Stimulated activated CD4-positive, alpha-beta T cell treated with anti-CD3 and anti-CD28 coated beads, Interleukin-4, amount 100 ng/mL, for 48 hours (primary cell): ENCODE measurements at regions not wholly inside any gene's neighbourhood (a gene's known extent, or its start where the extent isn't known, plus 50 kb on each side); places are given as distances from the start of the nearest gene placed in this dataset.
A peak's percentile ranks its signal among the peaks of the same experiment; 100 is the strongest.
"Not testable (repeated sequence)": the region's sequence is repeated elsewhere in the genome, so short reads cannot be mapped to it uniquely, and the experiment has no call there.

ENCODE experiments used
- DNase-seq, 2 donors: peaks; one replicate each; pipeline ENCODE4 v3.0.0-alpha.2; 2020; ENCODE audit warnings: low read depth in 2 of 2

DNA sequence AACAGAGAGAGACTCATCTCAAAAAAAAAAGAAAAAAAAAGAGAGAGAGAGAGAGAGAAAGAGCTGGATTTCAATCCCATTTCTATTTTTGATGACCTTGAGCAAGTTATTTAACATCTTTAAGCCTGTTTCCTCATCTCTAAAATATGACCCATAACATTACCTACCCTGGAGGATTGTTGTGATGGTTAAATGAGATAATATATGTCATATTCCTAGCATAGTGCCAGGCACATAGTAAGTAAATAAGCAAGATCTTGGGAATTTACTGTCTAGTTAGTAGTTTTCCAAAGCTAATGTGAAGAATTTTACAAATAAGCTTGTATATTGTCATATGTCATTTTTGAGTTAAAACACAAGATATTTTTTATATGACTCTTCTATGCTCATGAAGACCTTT lies 236.5 kb downstream of the PHLDA1 start:
- no peak for DNase-seq

DNA sequence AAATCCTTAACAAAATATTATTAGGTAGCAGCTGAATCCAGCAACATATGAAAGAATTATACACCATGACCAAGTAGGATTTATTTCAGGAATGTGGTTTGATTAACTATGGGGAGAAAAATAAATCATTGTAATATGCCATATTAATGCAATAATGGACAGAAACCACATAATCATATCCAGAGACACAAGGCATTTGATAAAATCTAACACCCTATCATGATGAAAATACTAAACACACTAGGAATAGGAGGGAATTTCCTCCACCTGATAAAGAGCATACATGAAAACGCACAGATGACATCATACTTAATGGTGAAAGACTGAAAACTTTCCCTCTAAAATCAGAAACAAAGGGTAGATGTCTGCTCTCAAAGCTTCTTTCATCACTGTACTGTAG lies 238.9 kb downstream of the PHLDA1 start:
- DNase-seq = no peak

DNA sequence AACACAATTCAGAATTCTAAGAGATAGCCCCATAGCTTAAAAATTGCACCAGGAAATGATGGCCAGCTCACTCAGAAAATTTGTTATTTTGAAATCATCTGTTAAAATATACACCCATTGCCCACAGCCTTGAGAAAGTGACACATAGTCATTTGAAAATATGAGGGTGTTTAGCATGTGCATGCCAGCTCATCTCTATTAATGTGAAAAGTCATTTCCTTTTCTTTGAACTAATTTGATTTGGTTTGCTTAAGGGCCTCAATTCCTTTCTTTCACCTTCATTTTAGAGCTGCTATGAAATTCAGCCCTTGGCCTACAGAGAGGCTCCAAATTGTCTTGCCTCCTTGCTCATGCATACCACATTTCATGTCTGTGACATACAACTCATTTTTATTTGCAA lies 241.4 kb downstream of the PHLDA1 start:
- DNase-seq = no peak

DNA sequence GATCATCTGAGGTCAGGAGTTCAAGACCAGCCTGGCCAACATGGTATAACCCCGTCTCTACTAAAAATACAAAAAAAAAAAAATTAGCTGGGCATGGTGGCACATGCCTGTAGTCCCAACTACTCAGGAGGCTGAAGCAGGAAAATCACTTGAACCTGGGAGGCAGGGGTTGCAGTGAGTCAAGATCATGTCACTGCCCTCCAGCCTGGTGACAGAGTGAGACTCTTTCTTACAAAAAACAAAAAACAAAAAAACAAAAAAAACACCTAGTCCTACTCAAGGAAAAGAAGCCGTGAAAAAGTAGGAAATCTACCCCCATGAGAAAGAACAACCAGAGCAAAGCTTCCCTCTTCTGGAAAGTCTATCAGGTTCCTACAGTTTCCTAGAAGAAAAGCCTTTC lies 244.4 kb downstream of the PHLDA1 start:
- not testable (repeated sequence) for DNase-seq

DNA sequence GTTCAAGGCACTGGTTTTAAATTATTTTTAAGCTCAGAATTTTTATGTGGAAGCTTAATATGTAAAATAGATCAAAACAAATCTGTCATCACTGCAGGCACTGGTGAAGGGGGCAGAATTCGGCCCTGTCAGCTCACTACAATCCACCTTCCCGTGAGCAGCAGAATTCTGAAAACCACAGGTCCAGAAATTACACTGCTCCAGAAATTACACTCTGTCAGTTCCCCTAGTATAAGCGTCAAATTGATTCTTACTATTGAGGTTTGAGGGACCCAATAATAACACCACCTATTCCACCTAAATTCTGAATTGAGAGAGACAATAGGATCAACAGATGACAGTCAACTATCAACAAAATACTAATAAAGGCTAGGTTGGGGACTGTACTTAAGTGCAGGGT lies 245.5 kb downstream of the PHLDA1 start:
- no peak for DNase-seq

DNA sequence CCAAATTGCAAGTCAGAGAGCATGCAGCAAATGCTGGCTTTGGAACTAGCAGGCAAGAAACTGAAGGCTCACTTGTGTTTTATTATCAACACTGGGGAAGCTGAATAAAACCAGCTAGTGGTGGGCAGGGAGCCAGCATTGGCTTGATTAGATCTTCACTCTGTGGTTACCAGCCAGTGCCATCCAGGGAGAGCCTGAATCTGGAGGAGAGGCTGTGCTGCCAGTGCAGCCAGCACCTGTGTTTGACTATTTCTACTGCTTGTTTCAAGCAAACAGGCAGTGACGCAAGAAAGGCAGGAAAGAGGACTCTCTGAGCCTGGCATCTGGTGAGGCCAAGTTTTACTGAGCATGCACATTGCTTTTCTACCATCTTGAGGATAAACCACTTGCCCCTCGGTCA lies 247.0 kb downstream of the PHLDA1 start:
- no peak for DNase-seq

DNA sequence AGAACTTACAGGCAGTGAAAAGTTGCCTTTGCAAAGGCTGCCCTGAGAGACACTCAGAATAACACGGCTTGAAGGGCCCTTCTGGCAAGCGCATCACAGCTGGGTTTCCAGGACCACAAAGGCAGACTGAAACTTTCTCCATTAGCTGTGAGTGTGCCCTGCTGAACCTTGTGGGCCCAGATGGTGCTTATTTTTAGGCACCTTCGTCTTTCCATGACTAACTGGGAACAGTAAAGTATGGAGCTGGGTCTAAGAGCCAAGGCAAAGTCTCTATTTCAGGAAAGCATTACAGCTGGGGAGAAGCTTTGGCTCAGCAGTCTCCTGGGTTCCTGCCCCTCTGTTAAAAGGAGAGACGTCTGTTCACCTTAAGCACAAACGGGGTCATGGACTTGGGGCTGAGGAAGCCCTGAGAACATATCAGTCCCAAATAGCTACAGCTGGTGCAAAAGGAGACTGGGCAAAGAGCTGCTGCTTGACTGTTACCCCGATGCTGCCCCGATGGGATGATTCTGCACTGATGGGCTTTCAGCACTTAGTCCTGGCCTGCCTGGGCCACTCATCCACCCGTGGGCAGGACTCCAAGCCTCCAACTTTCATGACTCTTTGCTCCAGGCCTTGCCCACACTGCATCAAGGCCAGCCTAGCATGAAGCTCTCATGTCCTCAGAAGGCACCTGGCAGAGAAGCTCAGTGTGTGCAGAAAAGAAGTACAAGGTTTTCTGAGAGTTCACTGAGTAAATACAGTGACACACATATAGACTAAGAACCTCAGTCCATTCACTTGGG lies 248.3 kb downstream of the PHLDA1 start:
- no peak for DNase-seq

DNA sequence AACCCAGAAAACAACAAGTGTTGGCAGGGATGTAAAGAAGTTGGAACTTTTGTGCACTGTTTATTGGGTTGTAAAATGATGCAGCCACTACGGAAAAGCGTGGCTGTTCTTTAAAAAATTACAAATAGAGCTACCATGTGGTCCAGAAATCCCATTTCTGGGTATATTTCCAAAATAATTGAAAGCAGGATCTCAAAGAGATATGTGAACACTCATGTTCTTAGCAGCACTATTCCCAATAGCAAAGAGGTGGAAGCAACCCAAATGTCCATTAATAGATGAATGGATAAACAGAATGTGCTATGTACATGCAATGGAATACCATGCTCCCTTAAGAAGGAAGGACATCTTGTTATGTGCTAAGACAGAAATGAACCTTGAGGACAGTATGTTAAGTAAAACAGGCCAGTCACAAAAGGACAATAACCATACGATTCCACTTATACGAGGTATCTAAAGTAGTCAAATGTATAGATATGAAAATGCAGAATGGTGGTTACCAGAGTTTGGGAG lies 249.5 kb downstream of the PHLDA1 start:
- no peak for DNase-seq

DNA sequence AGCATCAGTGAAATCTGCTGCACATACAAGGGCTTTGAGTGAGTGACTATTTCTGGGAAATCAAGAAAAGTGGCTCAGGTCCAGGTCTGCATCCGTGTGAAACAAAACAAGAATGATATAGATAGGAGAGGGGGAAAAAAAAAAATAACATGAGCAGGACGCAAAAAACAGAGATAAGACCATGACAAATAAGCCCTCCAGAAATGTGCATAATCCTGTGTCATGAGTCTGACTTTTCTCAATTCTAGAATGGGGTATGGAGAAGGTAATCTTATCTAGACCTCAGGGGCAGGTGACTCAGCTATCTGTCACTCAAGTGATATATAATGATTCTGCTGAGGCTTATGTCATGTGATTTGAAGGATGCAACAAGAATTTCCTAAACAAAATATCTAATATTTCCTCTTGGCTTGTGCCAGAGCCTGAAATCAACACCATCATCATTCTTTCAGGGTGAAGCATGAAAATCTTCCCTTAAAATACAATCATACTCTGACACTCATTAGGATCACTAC lies 250.0 kb downstream of the PHLDA1 start:
- DNase-seq = peak in 1 of 2 donors; percentile 20

DNA sequence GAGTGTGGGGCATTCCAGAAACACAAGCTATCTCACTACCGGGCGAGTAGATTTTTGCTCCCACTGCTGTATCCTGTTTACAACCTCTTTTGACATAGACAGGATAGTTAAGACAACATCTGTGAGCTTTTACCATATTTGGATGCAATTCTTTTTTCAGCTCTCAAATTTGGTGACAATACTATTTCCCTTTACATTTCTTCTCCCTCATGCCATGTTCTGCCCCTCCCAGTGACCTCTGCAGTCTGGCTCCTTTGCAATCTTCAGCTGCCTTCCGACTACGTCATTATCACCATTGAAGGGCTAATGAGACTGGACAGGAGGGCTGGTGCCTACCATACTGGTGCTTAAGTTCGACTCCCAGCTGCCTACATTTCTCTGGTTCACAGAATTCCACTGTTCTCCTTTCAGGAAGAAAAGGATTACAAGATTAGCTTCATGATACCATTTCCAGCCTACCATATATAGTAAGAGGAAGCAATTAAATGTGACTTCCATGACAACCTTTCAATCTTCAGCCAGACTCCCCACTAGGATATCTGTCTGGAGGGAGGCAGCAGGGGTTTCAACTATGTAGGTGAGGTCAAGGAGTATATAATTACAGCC lies 251.6 kb downstream of the PHLDA1 start:
- DNase-seq = no peak

DNA sequence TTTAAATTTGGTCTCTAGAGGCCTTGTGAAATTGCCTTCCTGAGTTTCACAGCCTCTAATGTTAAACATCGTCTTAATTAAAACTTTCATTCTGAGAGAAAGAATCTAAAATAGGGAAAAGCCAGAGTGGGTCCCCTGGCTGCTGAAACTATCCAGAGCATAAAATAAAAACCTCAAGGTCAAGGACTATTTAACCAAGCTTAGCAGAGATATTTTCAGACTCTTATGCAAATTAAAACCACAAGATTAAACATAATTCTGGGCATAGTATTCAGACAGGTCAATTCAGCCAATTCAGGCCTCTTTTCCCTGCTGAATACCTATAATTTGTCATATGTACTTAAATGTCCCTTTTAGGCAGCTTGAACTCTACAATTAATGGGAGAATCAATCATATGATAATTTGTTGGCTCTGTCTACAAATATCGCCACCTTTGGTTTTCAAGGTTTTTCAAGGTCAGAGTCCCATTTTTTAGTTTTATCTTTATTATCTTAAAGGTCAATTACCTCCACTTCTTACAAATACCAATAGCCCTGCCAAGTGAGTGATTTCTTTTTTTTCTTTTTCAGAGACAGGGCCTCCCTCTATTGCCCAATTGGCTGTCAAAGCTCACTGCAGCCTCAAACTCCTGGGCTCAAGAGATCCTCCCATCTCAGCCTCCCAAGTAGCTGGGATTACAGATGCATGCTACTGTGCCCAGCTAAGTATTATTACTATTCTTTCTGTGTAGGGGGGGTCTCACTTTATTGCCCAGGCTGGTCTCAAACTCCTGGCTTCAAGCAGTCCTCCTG lies 257.1 kb downstream of the PHLDA1 start:
- DNase-seq = no peak

DNA sequence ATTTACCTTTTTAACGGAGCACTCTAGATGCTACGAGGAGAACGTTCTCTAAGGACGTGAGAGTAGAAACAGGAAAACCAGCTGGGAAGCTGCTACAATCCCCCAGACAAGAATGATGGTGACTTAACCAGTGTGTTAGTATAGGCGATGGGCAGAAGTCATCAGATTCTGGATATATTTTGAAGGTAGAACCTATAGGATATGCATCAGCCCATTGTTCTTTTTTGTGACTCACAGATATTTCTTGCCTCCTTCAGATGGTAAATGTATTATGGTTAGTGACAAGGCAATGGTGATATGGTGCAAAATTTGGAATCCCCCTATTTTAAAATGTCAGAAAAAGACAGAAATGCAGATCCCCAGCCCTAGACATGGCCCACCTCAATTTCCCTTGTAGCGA lies 258.2 kb downstream of the PHLDA1 start:
- DNase-seq = no peak

DNA sequence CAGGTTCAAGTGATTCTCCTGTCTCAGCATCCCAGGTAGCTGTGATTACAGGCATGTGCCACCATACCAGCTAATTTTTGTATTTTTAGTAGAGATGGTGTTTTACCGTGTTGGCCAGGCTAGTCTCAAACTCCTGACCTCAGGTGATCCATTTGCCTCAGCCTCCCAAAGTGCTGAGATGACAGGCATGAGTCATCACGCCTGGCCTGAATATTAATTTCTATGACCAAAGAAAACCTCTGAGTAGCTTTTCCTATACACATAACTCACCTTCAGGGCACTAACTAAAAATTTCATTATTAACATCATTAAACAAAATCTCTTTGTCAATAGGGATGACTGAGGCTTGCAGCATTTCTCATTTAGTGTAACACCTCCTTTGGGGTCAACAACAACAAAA lies 259.6 kb upstream of the KRR1 start:
- no peak for DNase-seq

DNA sequence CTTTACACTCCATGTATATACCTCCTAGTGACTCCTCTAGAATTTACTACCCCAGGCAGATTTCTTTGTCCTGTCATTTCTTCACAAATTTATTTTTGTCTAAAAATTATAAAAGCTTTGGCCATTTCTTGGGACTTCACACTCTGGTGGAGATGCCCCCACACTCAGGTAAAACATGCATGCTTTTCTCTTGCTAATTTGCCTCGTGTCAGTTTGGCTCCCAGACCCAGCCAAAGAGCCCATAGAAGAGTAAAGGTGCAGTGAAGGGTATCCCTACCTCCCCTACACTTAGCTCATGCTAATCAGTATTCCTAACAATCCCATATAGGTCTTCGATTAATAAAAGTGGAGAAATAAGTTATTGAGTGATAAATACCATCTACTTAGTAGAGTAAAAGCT lies 256.5 kb upstream of the KRR1 start:
- DNase-seq = no peak

DNA sequence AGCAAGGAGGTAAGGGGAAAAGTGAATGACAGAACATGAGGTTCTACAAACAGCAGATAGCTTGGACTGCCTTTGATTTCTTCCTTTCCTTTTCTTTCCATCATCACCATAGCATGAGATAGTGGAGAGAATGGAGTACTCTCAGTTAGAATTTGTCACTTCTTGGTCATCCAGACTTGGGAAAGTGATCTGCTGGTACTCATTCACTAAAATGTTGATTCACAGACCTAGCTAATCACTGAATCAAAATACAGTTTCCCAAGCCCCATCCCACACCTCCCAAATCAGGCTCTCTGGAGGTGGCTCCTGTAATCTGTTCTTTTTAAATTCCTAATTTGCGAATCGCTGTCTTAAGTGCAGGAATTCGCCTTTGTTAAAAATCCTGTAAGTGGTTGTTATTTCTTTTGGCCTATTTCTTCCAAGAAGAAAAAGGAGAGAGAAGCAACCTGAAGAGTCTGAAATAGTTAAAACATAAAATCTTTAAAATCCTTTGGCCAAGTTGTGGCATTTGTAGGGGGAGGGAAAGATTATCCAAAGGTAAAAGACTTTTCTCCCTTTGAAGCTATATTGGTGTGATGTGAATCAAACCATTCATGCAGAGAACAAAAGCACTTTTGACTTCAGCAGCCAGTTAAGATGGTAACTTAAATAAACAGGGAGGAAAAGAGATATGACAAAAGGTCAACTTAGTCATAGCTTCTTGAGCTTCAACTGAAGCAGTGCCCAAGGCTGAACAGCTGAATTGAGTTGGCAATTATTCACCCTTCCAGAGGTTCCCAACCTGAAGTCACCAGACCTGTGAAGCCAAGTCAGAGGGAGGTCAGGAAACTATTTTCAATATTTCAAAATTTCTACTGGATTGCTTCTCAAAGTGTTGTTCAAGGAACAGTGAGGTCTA lies 255.1 kb upstream of the KRR1 start:
- no peak for DNase-seq

DNA sequence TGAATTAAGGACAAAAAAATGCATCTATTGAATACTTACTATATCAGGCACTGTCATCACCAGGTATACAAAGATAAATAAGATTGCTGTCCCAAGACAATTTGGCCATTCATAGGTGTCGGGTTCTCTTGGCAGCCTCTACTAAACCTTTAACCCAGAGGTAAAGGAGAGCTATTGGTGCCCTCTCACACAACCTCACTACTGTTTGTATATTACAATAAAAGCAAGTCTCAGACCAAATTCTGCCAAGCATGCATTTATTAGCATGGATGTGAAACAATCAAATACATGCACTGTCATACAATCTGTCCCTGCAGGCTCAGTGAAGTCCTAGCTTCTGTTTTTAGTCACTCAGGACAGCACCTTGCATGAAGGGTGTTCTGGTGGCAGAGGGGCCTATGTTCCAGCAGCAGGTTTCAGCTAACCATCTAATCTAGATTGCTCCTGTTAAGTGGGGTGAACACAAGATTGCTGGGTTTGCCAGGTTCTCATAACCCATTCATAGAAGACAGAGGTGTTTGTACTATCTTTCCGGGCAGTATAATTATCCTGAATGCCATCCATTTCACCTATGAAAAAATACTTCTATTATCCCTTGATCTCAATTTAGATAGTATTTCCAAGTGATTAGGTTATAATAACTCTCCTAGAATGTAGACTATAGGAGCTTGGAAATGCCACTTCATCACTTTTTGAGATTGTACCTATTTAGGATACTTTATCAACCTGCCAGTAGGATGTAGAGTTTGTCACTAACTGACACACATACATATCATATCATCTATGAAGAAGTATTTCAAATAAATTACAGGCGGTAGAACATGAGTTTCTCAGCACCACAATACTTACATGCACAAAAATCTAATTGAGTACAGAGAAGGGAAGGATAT lies 254.0 kb upstream of the KRR1 start:
- no peak for DNase-seq

DNA sequence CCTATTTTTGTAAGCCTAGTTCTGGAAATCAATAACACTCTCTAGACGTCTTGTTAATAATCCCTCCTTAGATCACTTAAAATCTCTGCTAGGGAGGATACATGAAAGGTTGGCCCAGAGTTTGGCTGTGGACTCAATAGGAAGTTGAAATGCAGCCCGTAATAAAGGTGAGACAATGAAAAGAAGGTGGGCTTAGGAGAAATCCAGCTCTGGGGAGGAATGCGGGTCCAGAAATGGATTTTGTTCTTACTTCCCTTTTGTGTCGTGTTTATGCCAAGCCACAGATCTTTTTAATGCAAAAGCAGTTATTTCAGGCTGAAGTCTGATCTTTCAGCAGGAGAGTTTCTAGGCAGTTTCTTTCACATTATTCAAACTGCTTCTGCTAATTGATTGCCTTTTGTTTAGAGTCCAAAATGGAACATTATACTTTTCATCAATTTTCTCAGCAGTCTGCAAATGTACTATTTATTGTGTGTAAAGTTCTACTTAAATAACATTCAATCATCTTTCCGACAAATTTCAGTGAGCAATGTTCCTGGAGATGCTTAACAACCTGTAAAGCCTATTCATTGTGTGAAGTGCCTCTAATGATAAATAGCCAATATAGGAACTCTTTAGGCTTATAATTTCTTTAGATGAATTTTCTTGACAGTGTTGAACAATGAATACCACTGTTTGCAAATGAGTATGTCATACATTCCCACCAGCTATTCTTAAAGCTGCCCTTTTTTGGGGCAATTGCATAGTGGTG lies 252.9 kb upstream of the KRR1 start:
- no peak for DNase-seq

DNA sequence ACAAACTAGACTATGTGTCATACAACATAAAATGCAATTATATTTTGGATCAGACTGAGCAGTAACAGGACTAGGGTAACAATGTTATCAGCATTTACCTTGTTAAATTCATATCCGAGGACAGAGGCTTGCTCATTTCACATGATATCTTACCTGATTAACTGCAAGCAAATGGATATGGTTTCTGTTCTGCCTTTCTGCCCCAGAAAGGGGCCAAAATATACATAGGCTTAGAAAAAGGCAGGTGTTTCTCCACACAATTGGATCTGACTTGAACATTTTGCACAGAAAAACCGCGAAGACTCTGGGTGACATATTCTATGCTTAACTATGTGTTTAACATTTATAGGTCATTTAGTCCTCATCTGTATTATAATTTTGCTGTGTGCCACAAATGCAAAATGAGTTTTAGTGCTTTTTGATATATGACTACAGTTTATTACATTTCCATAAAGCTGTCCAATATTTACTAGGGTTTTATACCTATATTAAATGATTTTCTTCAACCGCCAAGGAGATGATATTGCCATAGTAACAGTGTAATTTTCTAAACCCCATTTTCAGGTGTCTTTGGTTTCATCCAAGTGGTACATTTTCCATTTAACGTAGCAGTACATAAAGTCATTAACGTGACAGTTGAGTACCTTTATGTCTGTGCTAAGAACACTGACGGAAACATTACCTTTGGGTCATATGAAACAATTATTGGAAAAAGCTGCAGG lies 249.3 kb upstream of the KRR1 start:
- no peak for DNase-seq
